PFSK-1 (cell line): ENCODE measurements at regions not wholly inside any gene's neighbourhood (a gene's known extent, or its start where the extent isn't known, plus 50 kb on each side); places are given as distances from the start of the nearest gene placed in this dataset.

ENCODE experiments used
- POLR2AphosphoS5 ChIP-seq: IDR thresholded peaks from 2 replicates; pipeline ENCODE4 v1.6.1; 2012; ENCODE audit warnings: low read depth, mild to moderate bottlenecking, control low read depth, low read length, moderate library complexity
- SIN3A ChIP-seq: IDR thresholded peaks from 2 replicates; pipeline ENCODE4 v1.6.1; 2012; ENCODE audit warnings: mild to moderate bottlenecking, low read length, moderate library complexity, borderline replicate concordance; ENCODE audit not compliant: insufficient read depth

DNA sequence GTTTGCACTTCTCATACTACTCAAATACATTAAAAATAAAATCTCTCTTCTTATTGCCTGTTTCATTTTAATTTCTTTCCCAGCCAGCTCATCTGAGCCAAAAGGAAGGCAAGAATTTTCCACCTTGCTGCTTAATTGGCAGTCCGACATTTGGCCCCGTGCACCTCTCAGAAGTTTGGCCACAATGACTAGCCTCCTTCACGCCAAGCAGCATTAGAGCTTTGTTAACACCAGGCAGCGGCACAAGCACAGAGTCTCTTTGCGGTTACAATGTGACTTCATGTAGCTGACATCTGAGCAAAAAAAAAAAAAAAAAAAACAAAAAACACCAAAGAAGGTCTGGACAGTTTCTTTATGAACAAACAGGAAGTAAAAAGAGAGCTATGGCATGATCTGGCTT is 248.9 kb downstream of the OSR1 start:
- TF ChIP-seq POLR2AphosphoS5 (no peak), SIN3A (no peak)
